ENCODE measurements at regions not wholly inside any gene's neighbourhood (a gene's known extent, or its start where the extent isn't known, plus 50 kb on each side); places are given as distances from the start of the nearest gene placed in this dataset.

DNA sequence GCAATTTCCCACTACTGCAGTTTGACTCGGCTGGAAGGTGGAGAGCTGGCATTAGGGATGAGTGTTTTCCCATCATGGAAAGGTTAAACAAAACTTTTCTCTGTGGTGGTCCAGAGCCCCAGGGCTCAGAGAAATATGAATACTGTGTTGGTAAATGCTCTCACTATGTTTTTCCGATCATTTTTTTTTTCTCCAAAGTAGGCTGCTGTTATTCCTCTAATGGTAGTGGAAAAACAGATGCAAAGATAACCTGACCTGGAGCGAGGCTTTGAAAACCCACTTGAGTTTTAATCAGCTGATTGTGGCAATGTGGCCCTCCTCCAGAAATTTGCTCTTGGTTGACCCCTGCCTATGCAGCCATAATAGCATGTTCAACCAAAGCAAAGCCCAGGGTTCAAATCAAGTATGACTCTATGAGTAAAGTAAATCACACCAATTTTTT lies 320.8 kb upstream of the CTNNB1 start:
- H3K4me1 Mint-ChIP-seq = no peaks in the 10 kb centered on the region
- intact Hi-C loops (cut with micrococcal nuclease) = no loop called here

DNA sequence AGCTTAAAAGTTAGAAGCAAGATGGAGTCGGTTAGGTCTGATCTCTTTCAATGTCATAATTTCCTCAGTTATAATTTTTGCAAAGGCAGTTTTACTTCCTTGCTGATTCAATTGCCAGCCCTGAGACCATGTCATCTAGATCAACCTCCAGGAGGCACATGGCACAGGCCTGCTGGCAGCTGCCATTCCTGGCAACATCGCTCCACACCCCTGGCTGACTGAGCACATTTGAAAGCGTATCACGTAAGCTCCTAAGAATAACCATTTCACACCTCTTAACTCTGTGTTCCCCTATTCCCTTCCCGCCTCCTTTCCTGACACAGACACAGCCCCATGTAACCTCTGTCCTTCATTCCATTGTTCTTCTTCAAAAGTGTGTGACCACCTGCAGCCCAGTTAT lies 313.9 kb upstream of the CTNNB1 start:
- Mint-ChIP-seq H3K27ac (no peak overlapping the region), H3K4me3 (no peak overlapping the region), H3K4me1 (no peaks in the 10 kb centered on the region), H3K9me3 (no peaks in the 10 kb centered on the region), H3K36me3 (no peaks in the 10 kb centered on the region), H3K27me3 (peaks cover 3 to 6% of the 10 kb centered on the region in 2 donors)
- Histone ChIP-seq H3K27ac (ENCODE audit: low read depth, low read length) (no peak overlapping the region), H3K4me3 (ENCODE audit: low read length in 2 of 2) (no peak overlapping the region), H3K9me3 (ENCODE audit: control insufficient read depth in 1 of 2, low read length in 2 of 2) (no peaks in the 10 kb centered on the region), H3K36me3 (ENCODE audit: insufficient read depth, low read length) (no peaks in the 10 kb centered on the region), H3K4me1 (ENCODE audit: insufficient read depth, low read length) (no peaks in the 10 kb centered on the region), H3K27me3 (ENCODE audit: insufficient read depth, low read length) (no peaks in the 10 kb centered on the region)
- intact Hi-C loops (cut with micrococcal nuclease) = no loop called here
- ChIA-PET POLR2A (ENCODE audit: partially characterized antibody) (no interaction called here), CTCF (ENCODE audit: partially characterized antibody) (no interaction called here)
- no peak for DNase-seq

More for the DNA sequence above, 320.8 kb upstream of the CTNNB1 start:
- H3K4me1 ChIP-seq (ENCODE audit: insufficient read depth, low read length) = no peaks in the 10 kb centered on the region
- ChIA-PET CTCF (ENCODE audit: partially characterized antibody) (no interaction called here), POLR2A (ENCODE audit: partially characterized antibody) (no interaction called here)
- no peaks in the 10 kb centered on the region for H3K36me3 Mint-ChIP-seq
- no peak overlapping the region for H3K27ac ChIP-seq (ENCODE audit: low read depth, low read length)
- H3K27me3 Mint-ChIP-seq = peaks cover 0 to 2% of the 10 kb centered on the region in 2 donors
- no peak overlapping the region for H3K27ac Mint-ChIP-seq
- H3K9me3 ChIP-seq (ENCODE audit: control insufficient read depth in 1 of 2, low read length in 2 of 2) = no peaks in the 10 kb centered on the region
- no peak for DNase-seq
- H3K4me3 Mint-ChIP-seq = no peak overlapping the region
- H3K4me3 ChIP-seq (ENCODE audit: low read length in 2 of 2) = no peak overlapping the region
- no peaks in the 10 kb centered on the region for H3K27me3 ChIP-seq (ENCODE audit: insufficient read depth, low read length)
- no peaks in the 10 kb centered on the region for H3K36me3 ChIP-seq (ENCODE audit: insufficient read depth, low read length)
- no peaks in the 10 kb centered on the region for H3K9me3 Mint-ChIP-seq

DNA sequence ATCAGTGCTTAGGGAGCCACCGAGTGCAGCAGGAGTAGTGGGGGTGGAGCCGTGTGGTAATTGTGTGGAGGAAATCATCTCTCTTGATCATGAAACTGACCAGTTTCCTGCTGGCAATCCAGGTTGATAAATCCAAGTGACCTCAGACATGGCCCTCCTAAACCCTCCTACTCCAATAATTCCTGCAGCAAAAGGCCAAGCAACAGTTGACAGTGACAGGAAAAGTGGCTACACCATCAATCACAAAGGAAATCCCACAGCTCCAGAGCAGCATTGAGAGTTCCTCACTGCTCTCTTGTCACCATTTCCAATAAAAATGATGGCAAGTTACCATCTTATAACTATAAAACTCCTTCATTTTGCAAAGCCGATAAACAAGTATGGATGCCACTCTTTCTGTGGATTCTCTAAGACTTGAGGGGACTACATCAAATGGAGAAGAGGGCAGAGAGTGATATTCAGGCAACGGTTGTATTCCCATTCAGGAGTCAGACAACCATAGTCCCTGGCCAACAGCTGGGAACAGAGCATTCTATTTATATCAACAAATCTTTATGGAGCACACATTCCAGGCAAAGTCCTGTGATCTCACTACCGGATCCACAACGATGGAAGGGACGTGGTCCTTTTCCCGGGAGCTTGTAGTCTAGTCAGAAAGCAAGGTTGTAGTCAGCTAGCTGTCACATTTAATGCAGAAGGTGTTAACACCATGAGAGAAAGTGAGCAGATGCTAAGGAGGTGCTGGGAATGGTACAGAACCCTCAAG lies 312.5 kb upstream of the CTNNB1 start:
- no peak for DNase-seq
- H3K9me3 ChIP-seq (ENCODE audit: control insufficient read depth in 1 of 2, low read length in 2 of 2) = no peaks in the 10 kb centered on the region
- no peak overlapping the region for H3K4me3 ChIP-seq (ENCODE audit: low read length in 2 of 2)
- CTCF ChIA-PET (ENCODE audit: partially characterized antibody) = no interaction called here
- no peak overlapping the region for H3K27ac Mint-ChIP-seq
- H3K36me3 ChIP-seq (ENCODE audit: insufficient read depth, low read length) = no peaks in the 10 kb centered on the region
- no peaks in the 10 kb centered on the region for H3K4me1 ChIP-seq (ENCODE audit: insufficient read depth, low read length)
- no peak overlapping the region for H3K4me3 Mint-ChIP-seq
- H3K9me3 Mint-ChIP-seq = no peaks in the 10 kb centered on the region
- H3K27me3 ChIP-seq (ENCODE audit: insufficient read depth, low read length) = no peaks in the 10 kb centered on the region
- POLR2A ChIA-PET (ENCODE audit: partially characterized antibody) = no interaction called here
- no peak overlapping the region for H3K27ac ChIP-seq (ENCODE audit: low read depth, low read length)
- H3K4me1 Mint-ChIP-seq = no peaks in the 10 kb centered on the region
- H3K27me3 Mint-ChIP-seq = peaks cover 3 to 7% of the 10 kb centered on the region in 2 donors
- no peaks in the 10 kb centered on the region for H3K36me3 Mint-ChIP-seq
- intact Hi-C loops (cut with micrococcal nuclease) = no loop called here

DNA sequence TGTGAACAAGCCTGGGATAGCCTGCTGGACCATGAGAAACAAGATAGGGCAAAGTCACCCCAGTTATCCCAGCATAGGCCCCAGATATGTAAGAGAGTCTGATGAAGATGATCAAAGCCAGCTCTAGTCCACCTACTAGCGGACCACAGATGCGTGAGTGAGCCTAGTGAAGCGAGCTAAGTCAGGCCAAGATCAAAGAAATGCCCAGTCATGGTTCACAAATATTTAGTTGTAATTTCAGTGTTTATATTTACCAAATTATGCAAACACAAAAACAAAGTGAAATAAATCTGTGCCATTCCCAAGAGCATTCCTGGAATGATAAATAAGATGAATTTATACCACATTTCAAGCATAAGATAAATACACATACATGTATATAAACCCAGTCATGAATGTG lies 308.1 kb upstream of the CTNNB1 start:
- CTCF ChIA-PET (ENCODE audit: partially characterized antibody) = no interaction called here
- Histone ChIP-seq H3K9me3 (ENCODE audit: control insufficient read depth in 1 of 2, low read length in 2 of 2) (no peaks in the 10 kb centered on the region), H3K27ac (ENCODE audit: low read depth, low read length) (no peak overlapping the region), H3K36me3 (ENCODE audit: insufficient read depth, low read length) (no peaks in the 10 kb centered on the region), H3K4me3 (ENCODE audit: low read length in 2 of 2) (no peak overlapping the region), H3K27me3 (ENCODE audit: insufficient read depth, low read length) (no peaks in the 10 kb centered on the region), H3K4me1 (ENCODE audit: insufficient read depth, low read length) (no peaks in the 10 kb centered on the region)
- POLR2A ChIA-PET (ENCODE audit: partially characterized antibody) = no interaction called here
- H3K27me3 Mint-ChIP-seq = peaks cover 0 to 12% of the 10 kb centered on the region in 2 donors
- no peaks in the 10 kb centered on the region for H3K36me3 Mint-ChIP-seq
- no peak overlapping the region for H3K27ac Mint-ChIP-seq
- no peak for DNase-seq
- no peaks in the 10 kb centered on the region for H3K4me1 Mint-ChIP-seq
- no peak overlapping the region for H3K4me3 Mint-ChIP-seq
- intact Hi-C loops (cut with micrococcal nuclease) = no loop called here
- H3K9me3 Mint-ChIP-seq = no peaks in the 10 kb centered on the region

DNA sequence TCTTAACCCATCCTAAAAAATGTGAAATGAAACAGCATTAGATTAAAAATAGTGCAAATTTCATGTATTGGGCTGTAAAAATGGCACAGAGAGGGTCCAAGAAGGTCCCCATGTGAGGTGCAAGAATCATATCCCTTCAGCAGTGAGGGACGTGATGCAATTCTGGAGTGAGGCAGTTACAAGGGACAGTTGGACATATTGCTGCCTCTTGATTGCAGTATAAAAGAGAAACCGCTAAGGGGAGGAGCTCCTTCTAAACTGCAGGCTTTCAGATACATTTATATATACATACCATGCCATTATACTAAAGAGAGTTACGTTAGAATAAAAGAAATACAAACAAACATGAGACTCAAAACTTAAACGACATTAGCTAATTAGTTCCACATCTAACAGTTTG lies 304.2 kb upstream of the CTNNB1 start:
- ChIA-PET CTCF (ENCODE audit: partially characterized antibody) (no interaction called here), POLR2A (ENCODE audit: partially characterized antibody) (no interaction called here)
- no peaks in the 10 kb centered on the region for H3K9me3 Mint-ChIP-seq
- H3K27me3 ChIP-seq (ENCODE audit: insufficient read depth, low read length) = no peaks in the 10 kb centered on the region
- H3K27me3 Mint-ChIP-seq = peaks cover 0 to 8% of the 10 kb centered on the region in 2 donors
- no peaks in the 10 kb centered on the region for H3K36me3 ChIP-seq (ENCODE audit: insufficient read depth, low read length)
- H3K4me1 ChIP-seq (ENCODE audit: insufficient read depth, low read length) = no peaks in the 10 kb centered on the region
- H3K4me1 Mint-ChIP-seq = no peaks in the 10 kb centered on the region
- no peaks in the 10 kb centered on the region for H3K9me3 ChIP-seq (ENCODE audit: control insufficient read depth in 1 of 2, low read length in 2 of 2)
- DNase-seq = no peak
- H3K27ac Mint-ChIP-seq = no peak overlapping the region
- H3K4me3 ChIP-seq (ENCODE audit: low read length in 2 of 2) = no peak overlapping the region
- intact Hi-C loops (cut with micrococcal nuclease) = no loop called here
- H3K4me3 Mint-ChIP-seq = no peak overlapping the region
- no peaks in the 10 kb centered on the region for H3K36me3 Mint-ChIP-seq
- H3K27ac ChIP-seq (ENCODE audit: low read depth, low read length) = no peak overlapping the region

DNA sequence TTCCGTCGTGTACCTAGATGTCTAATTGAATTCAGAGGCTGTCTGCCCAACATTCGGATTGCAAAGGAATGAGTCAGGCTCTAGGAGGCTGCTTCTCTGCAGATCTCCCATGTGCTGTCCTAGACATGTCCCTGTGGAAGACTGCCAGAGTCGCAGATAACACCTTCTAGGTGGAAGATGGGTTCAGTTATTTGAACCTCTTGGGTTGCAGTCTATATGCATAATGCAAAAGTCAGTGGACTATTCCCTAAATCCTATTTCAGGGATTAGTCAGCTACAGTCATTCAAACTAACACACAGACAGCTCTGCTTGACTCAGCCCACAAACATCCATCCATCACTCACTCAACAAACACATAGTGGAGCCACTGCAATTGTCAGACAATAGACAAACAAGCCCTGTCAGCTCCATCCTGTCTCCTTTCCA lies 300.0 kb upstream of the CTNNB1 start:
- no peak for DNase-seq
- Histone ChIP-seq H3K36me3 (ENCODE audit: insufficient read depth, low read length) (no peaks in the 10 kb centered on the region), H3K27me3 (ENCODE audit: insufficient read depth, low read length) (no peaks in the 10 kb centered on the region), H3K9me3 (ENCODE audit: control insufficient read depth in 1 of 2, low read length in 2 of 2) (no peaks in the 10 kb centered on the region), H3K4me3 (ENCODE audit: low read length in 2 of 2) (no peak overlapping the region), H3K4me1 (ENCODE audit: insufficient read depth, low read length) (no peaks in the 10 kb centered on the region), H3K27ac (ENCODE audit: low read depth, low read length) (no peak overlapping the region)
- Mint-ChIP-seq H3K4me1 (no peaks in the 10 kb centered on the region), H3K4me3 (no peak overlapping the region), H3K27ac (no peak overlapping the region), H3K9me3 (no peaks in the 10 kb centered on the region), H3K36me3 (no peaks in the 10 kb centered on the region), H3K27me3 (peaks cover 0 to 2% of the 10 kb centered on the region in 2 donors)
- POLR2A ChIA-PET (ENCODE audit: partially characterized antibody) = no interaction called here
- intact Hi-C loops (cut with micrococcal nuclease) = no loop called here
- CTCF ChIA-PET (ENCODE audit: partially characterized antibody) = no interaction called here

DNA sequence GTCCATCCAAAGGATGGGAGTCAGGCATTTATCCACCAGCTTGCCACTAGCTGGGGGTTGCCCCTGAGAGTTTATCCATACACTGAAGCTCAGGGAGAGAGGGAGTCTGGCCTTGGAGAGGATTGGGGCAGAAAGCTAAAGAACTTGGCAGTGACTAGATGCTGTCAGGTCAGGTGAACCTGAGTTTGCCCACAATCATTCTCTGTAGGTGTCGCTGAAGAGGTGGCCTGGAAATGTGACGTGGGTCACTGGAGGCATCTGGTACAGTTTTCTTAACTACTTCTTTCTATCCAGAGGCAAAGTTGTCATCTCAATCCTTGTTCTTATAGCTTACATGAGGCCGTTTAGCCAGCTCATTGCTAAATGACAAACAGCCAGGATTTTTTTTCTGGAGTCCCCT lies 298.0 kb upstream of the CTNNB1 start:
- H3K4me1 ChIP-seq (ENCODE audit: insufficient read depth, low read length) = no peaks in the 10 kb centered on the region
- H3K4me3 ChIP-seq (ENCODE audit: low read length in 2 of 2) = no peak overlapping the region
- Mint-ChIP-seq H3K27ac (no peak overlapping the region), H3K27me3 (no peaks in the 10 kb centered on the region), H3K36me3 (no peaks in the 10 kb centered on the region), H3K4me1 (no peaks in the 10 kb centered on the region), H3K9me3 (peaks cover 0 to 3% (median 0%) of the 10 kb centered on the region in 8 donors), H3K4me3 (no peak overlapping the region)
- intact Hi-C loops (cut with micrococcal nuclease) = no loop called here
- no peak overlapping the region for H3K27ac ChIP-seq (ENCODE audit: low read depth, low read length)
- DNase-seq = no peak
- ChIA-PET CTCF (ENCODE audit: partially characterized antibody) (no interaction called here), POLR2A (ENCODE audit: partially characterized antibody) (no interaction called here)
- no peaks in the 10 kb centered on the region for H3K27me3 ChIP-seq (ENCODE audit: insufficient read depth, low read length)
- H3K9me3 ChIP-seq (ENCODE audit: control insufficient read depth in 1 of 2, low read length in 2 of 2) = no peaks in the 10 kb centered on the region
- H3K36me3 ChIP-seq (ENCODE audit: insufficient read depth, low read length) = no peaks in the 10 kb centered on the region

DNA sequence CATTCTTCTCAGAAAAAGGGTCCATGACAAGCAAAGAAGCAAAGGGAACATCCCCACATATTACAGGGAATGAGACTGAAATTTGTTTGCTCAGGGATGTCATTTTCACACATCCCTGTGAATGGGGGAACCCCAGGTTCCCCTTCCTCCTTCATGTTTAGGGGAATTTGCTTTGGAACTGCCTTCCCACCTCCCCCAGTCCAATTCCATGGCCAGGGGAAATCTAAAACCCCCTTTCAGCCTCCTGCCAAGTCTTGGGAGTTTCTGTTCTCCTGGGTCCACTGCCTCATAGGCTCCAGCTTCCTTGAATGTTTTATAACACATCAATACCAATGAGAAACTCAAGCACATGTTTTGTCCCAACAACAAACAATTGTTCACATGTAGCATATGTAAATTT lies 297.5 kb upstream of the CTNNB1 start:
- peaks cover 0 to 3% (median 0%) of the 10 kb centered on the region in 8 donors for H3K9me3 Mint-ChIP-seq
- Histone ChIP-seq H3K4me3 (ENCODE audit: low read length in 2 of 2) (no peak overlapping the region), H3K9me3 (ENCODE audit: control insufficient read depth in 1 of 2, low read length in 2 of 2) (no peaks in the 10 kb centered on the region), H3K36me3 (ENCODE audit: insufficient read depth, low read length) (no peaks in the 10 kb centered on the region), H3K4me1 (ENCODE audit: insufficient read depth, low read length) (no peaks in the 10 kb centered on the region), H3K27ac (ENCODE audit: low read depth, low read length) (no peak overlapping the region), H3K27me3 (ENCODE audit: insufficient read depth, low read length) (no peaks in the 10 kb centered on the region)
- H3K27me3 Mint-ChIP-seq = no peaks in the 10 kb centered on the region
- no peaks in the 10 kb centered on the region for H3K36me3 Mint-ChIP-seq
- H3K4me1 Mint-ChIP-seq = no peaks in the 10 kb centered on the region
- ChIA-PET CTCF (ENCODE audit: partially characterized antibody) (no interaction called here), POLR2A (ENCODE audit: partially characterized antibody) (no interaction called here)
- H3K4me3 Mint-ChIP-seq = no peak overlapping the region
- intact Hi-C loops (cut with micrococcal nuclease) = no loop called here
- H3K27ac Mint-ChIP-seq = no peak overlapping the region
- no peak for DNase-seq
